Endothelial cell of hepatic sinusoid (primary cell): ENCODE measurements at regions not wholly inside any gene's neighbourhood (a gene's known extent, or its start where the extent isn't known, plus 50 kb on each side); places are given as distances from the start of the nearest gene placed in this dataset.

Source experiments
- in situ Hi-C: cut with HindIII; loops from 2 replicates; pipeline ENCODE4 v1.10.0; 2017; ENCODE audit warnings: low sequenced_read_pairs

DNA sequence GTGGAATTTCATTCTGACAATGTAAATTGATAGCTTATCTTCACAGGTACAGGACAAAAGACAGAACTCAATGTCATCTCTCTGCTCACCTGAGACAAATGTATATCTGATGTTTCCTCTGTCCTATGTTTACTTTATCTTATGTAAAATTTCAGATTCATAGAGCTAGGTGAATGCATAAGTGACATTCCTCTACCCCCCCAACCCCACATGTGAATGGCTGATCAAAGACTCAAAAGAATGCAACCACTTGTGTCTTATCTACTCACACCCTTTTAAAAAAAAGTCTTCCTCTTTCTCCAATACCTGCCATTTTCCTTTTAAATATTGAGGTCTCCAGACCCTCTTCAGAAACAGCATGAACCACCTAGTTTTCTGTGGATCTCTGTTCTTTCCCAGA lies 736.6 kb upstream of the SEL1L start:
- in situ Hi-C loops = no loop called here

DNA sequence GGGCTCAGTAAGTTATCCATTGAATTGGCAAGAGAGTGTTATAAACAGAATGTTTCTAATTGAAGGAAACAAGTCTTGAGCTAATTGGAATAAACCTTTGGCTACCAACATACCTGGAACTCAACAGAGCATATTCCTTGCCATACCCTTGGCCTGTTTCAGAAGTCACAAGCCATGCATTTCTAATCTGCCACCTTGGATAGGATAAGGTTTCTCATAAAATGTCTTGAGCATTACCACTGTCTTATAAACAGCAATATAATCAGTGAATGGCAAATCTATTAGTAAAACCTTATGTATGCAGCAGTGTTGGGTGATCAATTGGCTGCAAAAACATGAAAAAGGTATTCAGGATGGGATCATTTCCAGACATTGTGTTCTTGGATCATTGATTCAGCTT lies 765.2 kb upstream of the SEL1L start:
- in situ Hi-C loops = no loop called here

DNA sequence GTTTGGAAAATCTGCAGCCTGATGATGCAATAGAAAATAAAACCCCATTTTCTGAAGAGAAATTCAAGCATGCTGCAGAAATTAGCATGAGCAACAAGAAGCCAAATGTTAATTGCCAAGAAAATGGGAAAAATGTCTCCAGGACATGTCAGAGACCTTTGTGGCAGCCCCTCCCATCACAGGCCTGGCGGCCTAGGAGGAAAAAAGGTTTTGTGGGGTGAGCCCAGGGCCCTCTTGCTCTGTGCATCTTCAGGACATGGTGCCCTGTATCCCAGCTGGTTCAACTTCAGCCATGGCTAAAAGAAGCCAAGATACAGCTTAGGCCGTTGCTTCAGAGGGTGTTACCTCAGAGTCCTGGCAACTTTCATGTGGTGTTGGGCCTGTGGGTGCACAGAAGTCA lies 775.5 kb upstream of the SEL1L start:
- in situ Hi-C loops = no loop called here

DNA sequence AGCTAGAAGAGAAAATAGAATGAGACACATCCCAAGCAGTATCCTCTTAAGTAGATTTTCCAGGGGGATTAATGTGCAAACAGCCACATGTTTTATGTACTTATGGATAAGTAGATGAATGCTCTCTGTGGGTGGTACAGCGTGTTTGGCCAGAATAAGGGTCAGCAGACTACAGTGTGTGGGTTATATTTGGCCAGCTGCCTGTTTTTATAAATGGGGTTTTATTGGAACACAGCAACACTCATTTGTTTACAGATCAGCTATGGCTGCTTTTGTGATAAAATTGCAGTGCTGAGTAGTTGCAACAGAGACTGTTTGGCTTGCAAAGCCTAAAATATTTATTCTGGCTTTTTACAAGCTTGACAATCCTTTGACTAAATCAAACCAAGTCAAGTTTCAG lies 780.2 kb upstream of the SEL1L start:
- in situ Hi-C loops = no loop called here

DNA sequence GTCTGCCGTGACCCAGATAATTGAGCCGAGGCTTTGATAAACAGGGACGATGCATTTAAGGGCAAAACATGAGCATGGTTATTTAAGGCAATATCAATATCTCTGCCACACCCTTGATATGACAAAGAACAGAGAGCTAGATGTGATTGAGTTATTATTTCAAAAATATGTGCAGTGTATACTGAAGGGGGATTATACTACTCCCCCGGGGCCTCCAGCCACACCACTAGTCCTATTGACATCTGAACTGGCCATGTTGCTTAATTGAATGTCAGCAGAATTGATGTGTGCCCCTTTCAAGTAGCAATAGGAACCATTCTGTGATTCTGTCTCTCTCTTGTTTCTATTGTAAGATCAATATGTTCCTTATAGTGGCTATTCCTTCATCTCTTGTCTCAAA lies 794.8 kb upstream of the SEL1L start:
- in situ Hi-C loops = loop anchor here (5.0 to 10.0 kb wide), 2 partner anchors 34 to 74 kb away; no protein-coding TSS in a partner anchor

DNA sequence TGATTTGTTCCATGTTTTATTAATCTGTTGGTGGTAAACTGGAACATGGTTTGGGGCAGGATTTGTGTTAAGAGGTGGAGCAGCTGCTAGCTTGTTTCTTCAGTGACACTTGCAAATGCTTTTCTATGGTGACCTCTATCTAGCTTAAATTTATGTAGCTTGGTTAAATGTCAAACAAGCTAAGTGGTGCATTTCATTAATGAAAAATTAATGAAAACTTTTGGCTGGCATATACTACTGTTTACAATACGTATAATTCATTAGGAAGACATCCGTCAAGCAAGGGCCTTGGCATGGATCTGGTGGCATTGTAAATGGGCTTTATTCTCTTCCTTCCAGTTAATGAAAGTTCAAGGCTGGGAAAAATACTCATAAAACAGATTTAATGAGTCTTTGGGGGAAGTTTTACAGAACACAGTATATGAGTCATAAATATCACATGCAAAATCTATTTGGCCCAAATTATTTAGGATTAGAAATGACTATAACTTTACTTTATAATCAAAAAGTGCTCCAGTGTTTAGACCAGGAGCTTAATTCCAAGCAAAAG lies 807.7 kb upstream of the SEL1L start:
- in situ Hi-C loops = no loop called here

DNA sequence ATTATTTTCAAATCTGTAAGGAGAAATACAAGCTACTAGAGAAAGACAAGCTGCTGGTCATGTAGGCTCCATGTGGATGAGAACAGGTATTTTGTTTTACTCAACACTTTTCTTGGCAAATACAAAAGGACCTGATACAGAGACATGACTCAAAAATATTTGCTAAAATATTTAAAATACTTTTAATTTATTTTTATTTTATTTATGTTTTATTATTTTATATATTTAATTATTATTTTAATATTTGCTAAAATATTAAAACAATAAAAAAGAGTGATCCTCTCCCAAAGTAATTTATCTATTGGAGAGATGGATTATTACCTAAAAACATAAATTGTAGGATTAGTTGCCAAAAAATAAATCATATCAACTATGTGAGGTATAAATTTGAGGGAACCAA lies 808.9 kb upstream of the SEL1L start:
- in situ Hi-C loops = no loop called here

DNA sequence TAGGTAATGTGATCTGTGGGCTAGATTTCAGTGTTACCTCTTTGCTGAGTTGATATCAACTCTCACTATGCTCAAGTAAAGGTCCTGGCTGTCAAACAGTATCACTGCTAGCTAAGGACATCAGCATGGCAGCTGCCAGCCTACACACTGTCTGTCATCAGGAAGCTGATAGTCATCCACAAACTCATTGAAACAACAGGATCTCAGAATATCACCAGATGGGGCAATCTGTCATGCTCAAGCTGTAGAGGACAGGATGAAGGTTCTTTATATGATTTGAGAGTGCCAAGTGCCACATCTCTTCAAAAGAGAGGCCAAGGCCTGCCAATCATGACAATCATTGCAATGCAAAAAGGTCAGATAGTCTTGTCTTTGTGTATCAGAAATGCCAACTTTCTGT lies 811.5 kb upstream of the SEL1L start:
- in situ Hi-C loops = no loop called here

DNA sequence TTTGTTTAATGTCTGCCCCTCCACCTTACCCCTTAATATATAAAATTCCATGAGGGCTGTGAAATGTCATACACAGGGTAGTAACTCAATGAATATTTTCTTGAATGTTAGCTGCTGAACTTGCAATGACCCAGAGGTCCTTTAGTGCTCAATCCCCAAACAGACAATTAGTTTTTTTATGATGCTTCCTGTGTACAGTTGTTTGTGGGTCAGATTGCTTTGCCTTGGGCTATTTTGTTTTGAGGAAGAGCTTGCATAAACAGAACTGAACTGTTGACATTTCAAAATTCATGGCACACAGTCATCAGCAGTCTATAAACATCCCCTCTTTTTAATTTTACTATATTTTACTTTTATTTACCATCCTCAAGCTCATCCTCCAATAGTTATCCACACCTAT lies 820.5 kb upstream of the SEL1L start:
- in situ Hi-C loops = no loop called here

DNA sequence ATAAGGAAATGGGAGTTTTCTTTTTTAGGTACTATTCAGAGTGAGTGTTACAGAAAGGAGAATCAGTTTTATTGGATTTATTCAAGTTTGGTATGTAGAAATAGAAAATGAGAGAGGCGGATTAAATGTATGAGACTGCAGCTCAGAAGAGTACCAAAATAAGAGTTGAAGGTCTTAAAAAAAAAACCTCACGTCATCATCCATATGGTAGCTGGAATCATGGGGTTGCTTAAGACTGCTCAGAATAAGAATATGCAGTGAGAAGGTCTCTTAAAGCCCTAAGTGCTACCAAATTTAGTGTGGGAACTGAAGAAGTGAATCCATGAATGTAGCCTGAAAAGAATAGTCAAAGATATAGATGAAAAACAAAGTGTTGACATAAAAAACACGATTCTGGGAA lies 825.5 kb upstream of the SEL1L start:
- in situ Hi-C loops = no loop called here

DNA sequence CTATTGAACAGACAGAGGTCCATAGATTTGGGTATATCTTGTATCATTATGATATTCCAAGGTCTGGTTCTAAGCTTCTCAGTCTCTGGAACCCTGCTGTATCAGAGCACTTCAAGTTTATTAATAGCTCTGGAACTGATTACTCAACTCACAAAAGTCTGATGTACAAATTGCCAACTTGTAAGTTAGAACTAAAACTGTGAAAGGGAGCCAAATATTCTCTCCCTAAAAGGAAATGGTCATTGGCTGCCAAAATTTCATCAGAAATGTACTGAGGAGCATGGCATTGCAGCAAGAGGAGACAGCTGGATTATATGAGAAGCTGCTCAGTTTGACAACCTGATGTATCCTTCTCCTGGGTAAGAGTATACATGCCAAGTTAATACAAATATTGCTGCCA lies 828.8 kb upstream of the SEL1L start:
- in situ Hi-C loops = loop anchor here (5.0 kb wide), 1 partner anchor 35 kb away; no protein-coding TSS in a partner anchor

DNA sequence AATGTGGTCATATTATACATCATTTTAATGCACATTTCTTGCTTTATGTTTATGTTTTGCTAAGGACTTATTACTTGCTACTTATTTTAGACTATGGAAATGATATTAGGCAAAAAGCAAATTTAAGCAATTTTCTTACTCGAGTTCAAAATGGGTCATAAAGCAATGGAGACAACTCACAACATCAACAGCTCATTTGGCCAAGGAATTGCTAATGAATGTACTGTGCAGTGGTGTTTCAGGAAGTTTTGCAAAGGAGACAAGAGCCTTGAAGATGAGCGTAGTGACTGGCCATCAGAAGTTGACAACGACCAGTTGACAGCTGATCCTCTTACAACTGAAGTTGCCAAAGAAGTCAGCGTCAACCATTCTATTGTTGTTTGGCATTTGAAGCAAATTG lies 831.8 kb upstream of the SEL1L start:
- in situ Hi-C loops = no loop called here

DNA sequence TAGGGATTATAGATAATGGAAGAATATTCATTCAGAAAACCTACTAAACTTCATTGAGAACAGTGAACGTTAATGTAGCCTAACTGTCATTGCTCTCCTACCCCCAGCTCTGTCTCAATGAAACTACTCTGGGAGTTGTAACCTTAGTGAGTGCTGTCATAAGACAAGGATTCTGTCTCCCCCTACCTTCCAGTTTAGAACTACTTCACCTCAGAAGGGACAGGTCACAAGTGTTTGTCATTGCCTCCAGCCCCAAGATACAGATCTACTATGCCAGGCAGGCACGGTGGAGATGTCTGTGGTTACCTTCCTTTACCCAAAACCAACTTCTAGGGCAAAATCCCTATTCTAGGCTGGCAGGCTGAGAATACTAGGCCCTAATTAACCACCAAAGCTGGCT lies 833.1 kb upstream of the SEL1L start:
- in situ Hi-C loops = no loop called here

DNA sequence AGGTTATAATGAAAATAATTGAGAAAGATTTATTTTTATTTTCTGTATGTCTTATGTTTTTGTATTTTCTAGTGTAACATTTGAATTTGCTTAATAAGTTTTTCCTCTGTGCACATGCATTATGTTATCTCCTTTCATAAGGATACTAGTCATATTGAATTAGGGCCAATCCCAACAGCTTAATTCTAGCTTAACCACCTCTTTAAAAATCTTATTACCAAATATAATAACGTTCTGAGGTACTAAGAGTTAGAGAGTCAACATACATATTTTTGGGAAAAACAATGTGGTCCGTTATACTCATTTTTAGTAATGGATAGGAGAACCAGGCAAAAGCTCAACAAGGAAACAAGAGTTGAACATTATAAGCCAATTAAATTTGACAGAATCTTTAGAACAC lies 845.6 kb upstream of the SEL1L start:
- in situ Hi-C loops = no loop called here

DNA sequence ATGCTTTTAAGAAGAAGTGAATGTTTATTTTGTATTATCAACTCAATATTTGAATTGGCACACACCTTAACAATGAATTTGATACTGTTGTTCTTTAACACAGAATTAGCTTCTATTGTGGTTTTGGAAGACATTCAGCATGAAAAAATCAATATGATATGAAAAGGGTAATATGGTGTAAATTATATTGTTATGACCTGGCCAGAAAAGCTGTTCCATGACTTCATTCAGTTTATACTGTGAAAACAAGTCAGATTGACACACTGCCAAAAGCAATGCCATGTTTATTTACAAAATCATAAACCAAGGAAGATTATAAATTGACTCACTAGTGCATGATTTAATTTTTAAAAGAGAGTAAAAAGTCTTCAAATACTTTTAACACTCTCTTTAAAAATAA lies 851.4 kb upstream of the SEL1L start:
- in situ Hi-C loops = no loop called here

DNA sequence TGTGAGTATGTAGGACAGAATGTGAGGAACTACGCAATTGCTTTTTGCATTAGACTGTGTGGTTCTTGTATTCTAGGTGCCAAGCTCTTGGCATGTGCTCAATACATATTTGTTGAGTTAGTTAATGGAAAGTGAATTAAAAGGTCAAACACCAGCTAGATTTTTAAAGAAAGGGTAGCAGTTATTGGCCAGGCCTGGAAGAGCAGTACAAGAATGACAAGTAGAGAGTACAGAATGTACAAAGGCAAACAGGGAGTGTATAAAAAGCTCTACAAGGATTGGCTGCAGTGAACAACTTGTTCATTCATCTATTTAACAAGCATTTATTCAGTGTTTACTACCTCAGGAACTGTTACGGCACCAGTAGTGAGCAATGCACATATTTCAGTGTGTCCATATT lies 854.0 kb upstream of the SEL1L start:
- in situ Hi-C loops = no loop called here

DNA sequence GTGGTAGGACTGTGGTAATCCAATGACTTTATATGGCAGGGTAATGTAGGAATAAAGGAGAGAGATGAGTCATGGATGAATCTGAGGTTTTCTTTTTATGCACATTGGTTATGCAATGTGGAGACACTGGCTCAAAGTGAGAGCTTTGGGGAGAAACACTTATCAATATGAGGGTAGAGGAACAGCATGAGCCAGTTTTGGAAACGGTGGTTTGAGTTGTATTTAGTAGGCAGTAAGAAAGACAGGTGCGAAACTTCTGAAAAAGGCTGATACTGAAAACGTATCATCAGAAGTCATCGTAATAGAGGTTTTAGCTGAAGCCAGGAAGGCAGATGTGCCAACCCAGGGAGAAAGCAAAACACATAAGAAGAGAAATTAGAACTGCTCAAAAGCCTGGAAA lies 854.8 kb upstream of the SEL1L start:
- in situ Hi-C loops = no loop called here

DNA sequence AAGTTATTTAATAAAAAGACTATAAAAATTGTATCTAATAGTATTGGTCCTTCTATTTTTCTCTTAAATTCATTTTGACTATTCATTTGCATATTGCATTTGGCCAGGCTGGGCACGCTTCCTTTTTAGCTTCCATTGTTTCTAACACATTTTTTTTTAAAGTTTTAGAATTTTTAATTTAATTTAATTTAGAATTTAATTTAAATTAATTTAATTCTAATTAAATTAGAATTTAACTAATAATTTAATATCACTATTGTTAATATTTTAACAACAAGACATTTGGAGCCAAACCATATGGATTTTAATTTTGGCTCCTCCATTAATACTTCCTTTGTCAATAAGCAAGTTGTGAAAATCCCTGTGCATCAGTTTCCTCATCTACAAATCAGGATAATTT lies 856.9 kb upstream of the SEL1L start:
- in situ Hi-C loops = no loop called here

DNA sequence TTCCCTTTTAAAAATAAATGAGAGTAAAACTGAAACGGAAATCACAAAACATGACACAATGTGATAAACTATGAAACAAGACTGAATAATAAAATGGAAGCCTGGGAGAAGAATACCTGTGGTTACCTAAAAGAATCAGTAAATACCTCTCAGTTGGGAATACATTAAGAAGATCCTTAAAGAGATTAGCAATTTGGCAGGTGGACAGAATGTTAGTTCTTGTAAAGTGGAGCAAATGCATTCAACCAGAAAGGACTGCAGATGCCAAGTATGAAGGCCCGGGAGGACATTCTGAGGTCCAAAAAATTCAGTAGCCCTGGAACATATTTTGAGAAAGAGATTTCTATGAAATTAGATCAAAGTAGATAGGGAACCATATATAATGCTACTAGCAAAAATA lies 861.3 kb upstream of the SEL1L start:
- in situ Hi-C loops = no loop called here

DNA sequence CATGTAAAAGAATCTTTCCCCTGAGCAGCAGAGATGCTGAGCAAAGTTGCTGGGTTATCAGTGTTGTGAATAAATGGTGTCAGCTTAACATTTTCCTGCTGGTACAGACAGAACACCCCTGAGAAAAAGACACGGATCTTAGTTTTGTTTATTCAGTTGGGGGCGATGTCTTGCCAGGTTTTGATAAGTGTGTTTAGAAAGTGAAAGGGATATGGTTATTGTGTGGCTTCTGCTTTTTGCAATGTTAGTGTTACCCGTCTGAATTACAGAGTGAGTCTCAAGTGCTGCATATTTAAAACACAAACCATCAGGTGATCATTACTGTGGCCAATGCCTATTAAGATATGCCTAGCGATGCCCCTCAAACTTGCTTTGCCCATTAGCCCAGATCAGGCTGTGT lies 864.6 kb upstream of the SEL1L start:
- in situ Hi-C loops = no loop called here

DNA sequence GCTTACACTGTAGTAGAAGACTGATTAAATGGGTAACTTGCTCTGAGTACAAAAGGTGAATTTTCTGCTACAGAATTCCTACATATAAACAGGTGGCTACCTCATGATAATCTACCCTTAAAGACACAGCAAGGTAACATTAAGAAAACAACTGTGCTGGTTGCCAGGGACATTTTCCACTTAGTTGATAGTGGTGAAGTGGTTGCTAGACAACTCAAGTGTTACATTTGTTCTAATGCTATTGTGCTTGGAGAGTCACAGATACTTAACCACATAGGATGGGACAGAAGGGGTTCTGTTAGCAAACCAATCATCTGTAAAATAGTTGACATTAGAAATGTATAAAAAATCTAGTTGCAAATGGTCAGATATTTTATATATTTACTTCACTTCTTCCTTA lies 870.3 kb upstream of the SEL1L start:
- in situ Hi-C loops = no loop called here

DNA sequence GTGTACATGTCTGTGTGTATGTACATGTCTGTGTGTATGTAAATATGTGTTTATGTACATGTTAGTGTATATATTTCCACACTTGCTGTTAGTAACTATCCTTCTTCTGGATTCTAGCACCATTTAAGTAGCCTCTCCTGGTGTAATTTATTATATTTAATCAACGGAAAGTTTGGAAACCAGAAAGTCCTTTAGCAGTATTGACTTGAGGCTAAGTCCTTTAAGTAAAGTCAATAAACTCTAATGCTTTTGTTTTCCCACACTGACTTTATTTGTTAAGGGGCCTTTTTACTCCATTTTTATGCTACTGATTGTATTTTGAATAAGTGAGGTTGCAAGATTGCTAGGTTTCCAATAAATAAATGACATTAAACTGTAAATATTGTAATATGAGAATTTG lies 876.4 kb upstream of the SEL1L start:
- in situ Hi-C loops = no loop called here

DNA sequence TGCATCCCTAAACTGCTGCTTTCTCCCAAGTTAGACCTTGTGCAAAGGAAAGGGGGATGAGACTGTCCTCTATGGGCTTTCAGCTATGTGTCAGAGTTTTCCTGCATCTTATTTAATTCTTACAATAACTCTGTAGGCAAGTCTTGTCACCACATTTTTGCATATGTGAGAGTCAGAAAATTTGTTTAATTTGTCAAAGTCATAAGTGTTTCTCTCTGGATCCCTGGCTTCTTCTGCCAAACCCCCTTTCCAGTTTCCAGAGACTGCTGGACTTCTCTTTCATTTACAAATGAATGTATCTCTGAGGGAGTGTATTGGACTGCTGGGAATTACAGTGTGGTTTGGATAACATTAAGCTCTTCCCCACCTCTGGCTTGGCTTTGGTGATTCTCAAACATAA lies 877.6 kb upstream of the SEL1L start:
- in situ Hi-C loops = no loop called here

DNA sequence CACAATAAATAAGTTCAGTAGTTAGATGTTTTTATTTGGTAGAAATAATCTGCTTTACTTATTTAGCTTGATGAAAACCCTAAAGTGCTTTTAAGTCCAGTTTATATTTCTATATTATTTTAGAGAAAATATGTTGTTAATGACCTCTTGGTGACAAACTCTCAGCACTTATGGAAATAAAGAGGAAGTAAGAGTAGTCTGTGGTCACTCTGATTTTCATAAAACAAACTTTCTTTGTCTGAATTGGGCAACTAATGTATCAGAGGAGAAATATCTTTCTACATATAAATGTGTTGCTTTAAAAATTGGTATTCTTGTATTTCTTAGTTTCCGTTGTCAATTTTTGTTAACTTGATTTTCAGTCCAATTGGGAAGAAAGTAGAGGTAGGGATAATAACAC lies 878.9 kb upstream of the SEL1L start:
- in situ Hi-C loops = no loop called here
